Caco-2 (cell line): ENCODE measurements at regions not wholly inside any gene's neighbourhood (a gene's known extent, or its start where the extent isn't known, plus 50 kb on each side); places are given as distances from the start of the nearest gene placed in this dataset.

Source experiments
- BruUV-seq: library from RNA; stranded (reverse); fragments of 400-500 nt; replicated peaks from 2 replicates; lab custom pipeline; 2021; lab: Mats Ljungman, UMichigan
- CTCF ChIA-PET: fragments of 300-600 bp; sonication (Branson Sonifier 250); formaldehyde crosslinking; loops from one replicate; lab custom pipeline; 2022; ENCODE audit warnings: antibody characterized with exemption; lab: Charles Lee
- POLR2A ChIA-PET: fragments of 300-600 bp; sonication (Branson Sonifier 250); formaldehyde crosslinking; loops from one replicate; lab custom pipeline; 2022; ENCODE audit warnings: antibody characterized with exemption; lab: Charles Lee
- DNase-seq, 2 experiments: peaks; one replicate each; pipeline versions ENCODE4 v3.0.0 to v3.0.0-alpha.2; 2020 to 2022
- H3K27me3 ChIP-seq: replicated peaks from 2 replicates; pipeline ENCODE4 v1.6.0; 2011; ENCODE audit warnings: low read length; ENCODE audit not compliant: control insufficient read depth, insufficient read depth
- H3K36me3 ChIP-seq: 2 replicates; pipeline ENCODE4 v1.5.1; 2011; ENCODE audit warnings: low read length; ENCODE audit not compliant: control insufficient read depth, insufficient read depth
- H3K4me1 ChIP-seq: fragments of 250-450 bp; sonication (Bioruptor Pico); 2 replicates; pipeline ENCODE4 v1.5.1; 2020; ENCODE audit warnings: mild to moderate bottlenecking
- H3K4me3 ChIP-seq: 2 replicates; pipeline ENCODE4 v1.5.1; 2011; ENCODE audit warnings: low read depth, mild to moderate bottlenecking, control low read depth, low read length
- H3K9me3 ChIP-seq: fragments of 250-450 bp; sonication (Bioruptor Pico); 2 replicates; pipeline ENCODE4 v1.5.1; 2020; ENCODE audit warnings: mild to moderate bottlenecking, moderate library complexity
- H3K27ac Mint-ChIP-seq: one replicate; pipeline ENCODE4 v1.8.0; 2022; ENCODE audit warnings: mixed read lengths; ENCODE audit not compliant: unreplicated experiment
- H3K27me3 Mint-ChIP-seq: one replicate; pipeline ENCODE4 v1.8.0; 2022; ENCODE audit warnings: mixed read lengths; ENCODE audit not compliant: insufficient read depth, unreplicated experiment
- H3K36me3 Mint-ChIP-seq: one replicate; pipeline ENCODE4 v1.8.0; 2022; ENCODE audit warnings: mild to moderate bottlenecking, mixed read lengths; ENCODE audit not compliant: insufficient read depth, unreplicated experiment
- H3K4me1 Mint-ChIP-seq: one replicate; pipeline ENCODE4 v1.8.0; 2022; ENCODE audit warnings: low read depth, mixed read lengths; ENCODE audit not compliant: unreplicated experiment
- H3K4me3 Mint-ChIP-seq: one replicate; pipeline ENCODE4 v1.8.0; 2022; ENCODE audit warnings: mild to moderate bottlenecking, moderate library complexity, mixed read lengths; ENCODE audit not compliant: unreplicated experiment
- H3K9me3 Mint-ChIP-seq: one replicate; pipeline ENCODE4 v1.8.0; 2022; ENCODE audit warnings: mixed read lengths; ENCODE audit not compliant: unreplicated experiment
- CTCF ChIP-seq, 2 experiments: fragments of 200-600 bp in 1 of 2; IDR thresholded peaks; 1 replicate in 1 of 2; 2 replicates in 1 of 2; pipeline versions ENCODE4 v1.5.1 to v1.8.0; 2011 to 2022; ENCODE audit warnings: antibody characterized with exemption in 1 of 2, control low read depth in 1 of 2, inconsistent platforms in 1 of 2, low read depth in 1 of 2, low read length in 1 of 2, mild to moderate bottlenecking in 1 of 2, moderate library complexity in 1 of 2; ENCODE audit not compliant: insufficient read depth in 1 of 2, severe bottlenecking in 1 of 2, unreplicated experiment in 1 of 2
- intact Hi-C: fragments of 100-400 bp; cut with micrococcal nuclease; formaldehyde crosslinking; loops from one replicate; pipeline ENCODE4 v1.10.0; 2022; ENCODE audit not compliant: unreplicated experiment

DNA sequence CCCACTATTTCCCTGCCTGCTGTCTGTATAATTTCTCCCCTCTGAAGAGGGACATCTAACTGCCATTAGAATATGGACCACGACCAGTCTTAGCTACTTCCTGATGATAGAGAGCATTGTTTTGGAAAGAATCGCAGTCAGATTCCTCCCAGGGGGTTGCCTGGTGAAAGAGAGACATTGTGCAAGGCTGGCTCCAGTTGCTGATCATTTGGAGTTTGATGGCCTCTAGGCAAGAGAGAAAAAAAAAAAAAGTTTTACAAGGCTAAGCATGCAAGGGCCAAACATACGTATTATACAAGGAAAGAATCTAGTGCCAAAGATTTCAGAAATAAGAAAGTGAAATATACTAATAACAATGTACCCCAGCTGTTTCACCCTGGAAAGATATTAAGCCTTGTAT is 182.2 kb downstream of the CMPK2 start:
- no TSS peak for BruUV-seq
- no peak for TF ChIP-seq CTCF (IDR thresholded peaks at IDR 0.05; ENCODE audit: insufficient read depth in 1 of 2, low read depth in 1 of 2, low read length in 1 of 2, severe bottlenecking in 1 of 2, unreplicated experiment in 1 of 2)
- no peak for DNase-seq
- ChIA-PET POLR2A (no interaction called here), CTCF (no interaction called here)
- H3K36me3 ChIP-seq = no peaks in the 10 kb centered on the region
- H3K27me3 Mint-ChIP-seq = no peaks in the 10 kb centered on the region
- intact Hi-C loops = no loop called here
- no peaks in the 10 kb centered on the region for H3K9me3 ChIP-seq
- no peaks in the 10 kb centered on the region for H3K27me3 ChIP-seq
- H3K4me1 ChIP-seq = no peaks in the 10 kb centered on the region
- H3K4me3 ChIP-seq = no peak overlapping the region
- H3K9me3 Mint-ChIP-seq = peaks cover 6% of the 10 kb centered on the region
- H3K36me3 Mint-ChIP-seq = no peaks in the 10 kb centered on the region
- H3K27ac Mint-ChIP-seq = no peak overlapping the region
- no peaks in the 10 kb centered on the region for H3K4me1 Mint-ChIP-seq
- no peak overlapping the region for H3K4me3 Mint-ChIP-seq

- Mint-ChIP-seq H3K36me3 (no peaks in the 10 kb centered on the region), H3K27ac (no peak overlapping the region), H3K4me3 (no peak overlapping the region), H3K9me3 (peaks cover 11% of the 10 kb centered on the region), H3K4me1 (no peaks in the 10 kb centered on the region), H3K27me3 (no peaks in the 10 kb centered on the region)
- no peaks in the 10 kb centered on the region for H3K27me3 ChIP-seq
- no peak for TF ChIP-seq CTCF (IDR thresholded peaks at IDR 0.05; ENCODE audit: insufficient read depth in 1 of 2, low read depth in 1 of 2, low read length in 1 of 2, severe bottlenecking in 1 of 2, unreplicated experiment in 1 of 2)
- DNase-seq = no peak
- no TSS peak for BruUV-seq
- intact Hi-C loops = no loop called here
- CTCF ChIA-PET = no interaction called here
- POLR2A ChIA-PET = no interaction called here
- H3K4me3 ChIP-seq = no peak overlapping the region
- no peaks in the 10 kb centered on the region for H3K4me1 ChIP-seq
- no peaks in the 10 kb centered on the region for H3K36me3 ChIP-seq
- H3K9me3 ChIP-seq = no peaks in the 10 kb centered on the region
Measured at GRCh38 chr2:6685447-6685846, 180.3 kb downstream of the CMPK2 start.

DNA sequence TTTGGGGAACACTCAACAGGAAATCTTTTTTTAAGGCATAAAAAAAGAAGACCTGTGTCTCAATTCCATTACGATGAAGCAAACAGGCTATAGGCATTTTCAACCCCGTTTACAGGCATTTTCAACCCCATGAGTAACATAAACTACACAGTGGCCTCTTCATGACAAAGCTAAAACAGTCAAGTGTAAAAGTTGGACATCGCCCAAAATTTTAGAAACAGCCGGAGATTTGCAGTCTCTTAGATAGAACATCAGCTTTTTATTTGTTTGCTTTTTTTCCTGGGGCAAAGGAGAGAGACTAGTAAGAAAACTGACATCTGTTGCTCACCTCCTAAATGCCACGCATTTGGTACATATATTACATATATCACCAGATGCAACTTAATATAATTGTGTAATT is 173.7 kb downstream of the CMPK2 start:
- H3K9me3 Mint-ChIP-seq = peaks cover 11% of the 10 kb centered on the region
- H3K36me3 ChIP-seq = no peaks in the 10 kb centered on the region
- no peak overlapping the region for H3K4me3 ChIP-seq
- no peaks in the 10 kb centered on the region for H3K9me3 ChIP-seq
- ChIA-PET CTCF (no interaction called here), POLR2A (no interaction called here)
- DNase-seq = no peak
- H3K4me3 Mint-ChIP-seq = no peak overlapping the region
- H3K36me3 Mint-ChIP-seq = no peaks in the 10 kb centered on the region
- TF ChIP-seq CTCF (IDR thresholded peaks at IDR 0.05; ENCODE audit: insufficient read depth in 1 of 2, low read depth in 1 of 2, low read length in 1 of 2, severe bottlenecking in 1 of 2, unreplicated experiment in 1 of 2) = no peak
- H3K4me1 ChIP-seq = no peaks in the 10 kb centered on the region
- intact Hi-C loops = no loop called here
- no peaks in the 10 kb centered on the region for H3K4me1 Mint-ChIP-seq
- H3K27me3 Mint-ChIP-seq = no peaks in the 10 kb centered on the region
- BruUV-seq = no TSS peak
- no peak overlapping the region for H3K27ac Mint-ChIP-seq
- no peaks in the 10 kb centered on the region for H3K27me3 ChIP-seq
